ENCODE measurements at regions not wholly inside any gene's neighbourhood (a gene's known extent, or its start where the extent isn't known, plus 50 kb on each side); places are given as distances from the start of the nearest gene placed in this dataset.

- TF ChIP-seq CTCF (conservative IDR thresholded peaks at IDR 0.05; ENCODE audit: low read length) (no peak), EZH2phosphoT487 (IDR thresholded peaks at IDR 0.05; ENCODE audit: borderline replicate concordance) (no peak)
Observed at GRCh38 chr6:23293653-23294052, 724.3 kb downstream of the HDGFL1 start.

Data from Loucy (cell line).